ENCODE measurements at regions not wholly inside any gene's neighbourhood (a gene's known extent, or its start where the extent isn't known, plus 50 kb on each side); places are given as distances from the start of the nearest gene placed in this dataset.

- H3K36me3 Mint-ChIP-seq (ENCODE audit: low read depth, unreplicated experiment), result no peaks in the 10 kb centered on the region
- no peak for TF ChIP-seq CTCF (IDR thresholded peaks at IDR 0.05; ENCODE audit: unreplicated experiment)
- H3K27me3 Mint-ChIP-seq (ENCODE audit: unreplicated experiment), result no peaks in the 10 kb centered on the region
- no peak overlapping the region for H3K4me3 Mint-ChIP-seq (ENCODE audit: unreplicated experiment)
- no peak overlapping the region for H3K27ac Mint-ChIP-seq (ENCODE audit: unreplicated experiment)
- H3K9me3 Mint-ChIP-seq (ENCODE audit: unreplicated experiment), result no peaks in the 10 kb centered on the region
- peaks cover 5% of the 10 kb centered on the region for H3K4me1 Mint-ChIP-seq (ENCODE audit: unreplicated experiment)
- no peak for DNase-seq (ENCODE audit: low spot score)
These were observed 615.4 kb downstream of the CD109 start for GRCh38 chr6:74311431-74311830.

GRCh38 chr6:74289884-74290283 is 593.9 kb downstream of the CD109 start:
- Mint-ChIP-seq H3K9me3 (ENCODE audit: unreplicated experiment) (no peaks in the 10 kb centered on the region), H3K4me1 (ENCODE audit: unreplicated experiment) (peaks cover 4% of the 10 kb centered on the region), H3K27ac (ENCODE audit: unreplicated experiment) (no peak overlapping the region), H3K36me3 (ENCODE audit: low read depth, unreplicated experiment) (no peaks in the 10 kb centered on the region), H3K4me3 (ENCODE audit: unreplicated experiment) (no peak overlapping the region), H3K27me3 (ENCODE audit: unreplicated experiment) (peaks cover 2% of the 10 kb centered on the region)
- no peak for TF ChIP-seq CTCF (IDR thresholded peaks at IDR 0.05; ENCODE audit: unreplicated experiment)
- DNase-seq (ENCODE audit: low spot score), result no peak

GRCh38 chr6:74287932-74288331 is 591.9 kb downstream of the CD109 start:
- no peak overlapping the region for H3K4me3 Mint-ChIP-seq (ENCODE audit: unreplicated experiment)
- no peak overlapping the region for H3K27ac Mint-ChIP-seq (ENCODE audit: unreplicated experiment)
- H3K4me1 Mint-ChIP-seq (ENCODE audit: unreplicated experiment), result peaks cover 4% of the 10 kb centered on the region
- H3K9me3 Mint-ChIP-seq (ENCODE audit: unreplicated experiment), result no peaks in the 10 kb centered on the region
- no peaks in the 10 kb centered on the region for H3K36me3 Mint-ChIP-seq (ENCODE audit: low read depth, unreplicated experiment)
- peaks cover 2% of the 10 kb centered on the region for H3K27me3 Mint-ChIP-seq (ENCODE audit: unreplicated experiment)
- no peak for DNase-seq (ENCODE audit: low spot score)
- no peak for TF ChIP-seq CTCF (IDR thresholded peaks at IDR 0.05; ENCODE audit: unreplicated experiment)

- peaks cover 2% of the 10 kb centered on the region for H3K27me3 Mint-ChIP-seq (ENCODE audit: unreplicated experiment)
- TF ChIP-seq CTCF (IDR thresholded peaks at IDR 0.05; ENCODE audit: unreplicated experiment), result no peak
- peaks cover 4% of the 10 kb centered on the region for H3K4me1 Mint-ChIP-seq (ENCODE audit: unreplicated experiment)
- no peak overlapping the region for H3K27ac Mint-ChIP-seq (ENCODE audit: unreplicated experiment)
- no peak overlapping the region for H3K4me3 Mint-ChIP-seq (ENCODE audit: unreplicated experiment)
- H3K36me3 Mint-ChIP-seq (ENCODE audit: low read depth, unreplicated experiment), result no peaks in the 10 kb centered on the region
- no peaks in the 10 kb centered on the region for H3K9me3 Mint-ChIP-seq (ENCODE audit: unreplicated experiment)
- DNase-seq (ENCODE audit: low spot score), result no peak
These were observed 591.4 kb downstream of the CD109 start for GRCh38 chr6:74287441-74287840.

- Mint-ChIP-seq H3K9me3 (ENCODE audit: unreplicated experiment) (no peaks in the 10 kb centered on the region), H3K27ac (ENCODE audit: unreplicated experiment) (no peak overlapping the region), H3K4me1 (ENCODE audit: unreplicated experiment) (peaks cover 4% of the 10 kb centered on the region), H3K36me3 (ENCODE audit: low read depth, unreplicated experiment) (no peaks in the 10 kb centered on the region), H3K27me3 (ENCODE audit: unreplicated experiment) (peaks cover 2% of the 10 kb centered on the region), H3K4me3 (ENCODE audit: unreplicated experiment) (no peak overlapping the region)
- no peak for DNase-seq (ENCODE audit: low spot score)
- no peak for TF ChIP-seq CTCF (IDR thresholded peaks at IDR 0.05; ENCODE audit: unreplicated experiment)
These were observed 588.3 kb downstream of the CD109 start for GRCh38 chr6:74284284-74284683.

All from endothelial cell (in vitro differentiated cells).